Muscle of back (tissue), 3 donors: ENCODE measurements at regions not wholly inside any gene's neighbourhood (a gene's known extent, or its start where the extent isn't known, plus 50 kb on each side); places are given as distances from the start of the nearest gene placed in this dataset.

Experiments used
- DNase-seq, 3 donors: peaks; one replicate each; pipeline versions ENCODE4 v3.0.0 to v3.0.0-alpha.2; 2013

DNA sequence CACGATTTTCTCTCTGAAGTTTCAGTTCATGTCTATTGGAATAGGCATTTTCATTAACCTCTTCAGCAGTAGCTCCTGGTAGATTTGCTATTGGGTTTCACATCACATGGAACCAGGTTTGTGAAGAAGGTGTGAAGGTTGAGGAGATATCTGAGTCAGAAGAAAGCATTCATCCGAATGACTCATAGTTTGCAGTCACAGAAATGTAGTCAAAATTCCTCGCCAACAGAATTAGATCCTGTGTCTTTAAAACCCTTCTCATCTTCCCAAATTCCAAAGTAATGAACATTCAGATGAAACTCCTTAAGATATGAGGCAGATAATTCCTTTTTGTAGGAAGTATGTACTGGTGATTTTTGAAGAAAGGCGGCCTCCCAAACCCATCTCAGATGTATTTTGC is 125.0 kb upstream of the LARGE1 start:
- DNase-seq: no peak

GRCh38 chr22:34055525-34056200 is 135.4 kb upstream of the LARGE1 start:
- DNase-seq: no peak

- DNase-seq: no peak
Observed at GRCh38 chr22:34057726-34058125, 137.4 kb upstream of the LARGE1 start.

- DNase-seq: no peak
Observed at GRCh38 chr22:34064696-34065095, 144.4 kb upstream of the LARGE1 start.

DNA sequence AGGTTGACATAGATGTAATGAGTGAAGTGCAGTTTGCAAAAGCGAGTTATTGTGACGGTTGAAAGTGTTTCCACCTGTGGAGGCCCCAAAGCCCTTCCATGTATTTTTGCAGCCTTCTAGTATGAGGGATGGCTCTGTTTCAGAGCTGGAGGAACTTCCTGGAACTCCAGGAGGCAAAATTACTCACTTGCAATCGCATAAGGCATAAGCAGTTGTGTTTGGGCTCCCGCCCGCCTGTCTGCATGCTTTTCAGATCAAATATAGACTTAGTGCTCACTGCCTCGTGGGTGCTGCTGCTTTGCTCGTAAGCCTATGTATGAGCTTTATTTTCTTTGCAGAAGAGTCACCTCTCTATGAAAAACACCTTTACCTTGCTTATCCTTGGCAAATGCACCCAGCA is 146.8 kb upstream of the LARGE1 start:
- DNase-seq: no peak

- peak in 2 of 3 donors; percentile 5 to 14 for DNase-seq
Observed at GRCh38 chr22:34068001-34068400, 147.7 kb upstream of the LARGE1 start.

- DNase-seq: no peak
Observed at GRCh38 chr22:34070051-34070450, 149.8 kb upstream of the LARGE1 start.

GRCh38 chr22:34070531-34070930 is 150.3 kb upstream of the LARGE1 start:
- no peak for DNase-seq

DNA sequence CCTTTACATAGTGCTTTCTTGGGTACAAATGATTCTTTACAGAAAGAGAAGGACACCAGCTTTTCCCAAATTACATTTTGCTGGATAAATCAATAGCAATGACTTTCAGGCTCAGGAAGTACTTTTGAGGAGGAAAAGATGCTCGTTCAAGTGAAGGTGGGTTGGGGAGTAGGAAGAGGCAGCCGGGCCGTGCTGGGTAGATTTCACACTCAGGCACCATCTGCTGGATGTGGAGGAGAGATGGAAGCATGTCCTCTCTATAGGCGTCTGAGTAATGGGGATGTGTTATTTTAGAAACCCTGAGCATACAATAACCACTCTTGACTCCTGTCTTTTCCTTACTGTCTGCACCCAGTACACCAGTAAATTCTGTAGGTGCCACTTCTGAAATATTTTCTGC is 152.3 kb upstream of the LARGE1 start:
- no peak for DNase-seq

DNA sequence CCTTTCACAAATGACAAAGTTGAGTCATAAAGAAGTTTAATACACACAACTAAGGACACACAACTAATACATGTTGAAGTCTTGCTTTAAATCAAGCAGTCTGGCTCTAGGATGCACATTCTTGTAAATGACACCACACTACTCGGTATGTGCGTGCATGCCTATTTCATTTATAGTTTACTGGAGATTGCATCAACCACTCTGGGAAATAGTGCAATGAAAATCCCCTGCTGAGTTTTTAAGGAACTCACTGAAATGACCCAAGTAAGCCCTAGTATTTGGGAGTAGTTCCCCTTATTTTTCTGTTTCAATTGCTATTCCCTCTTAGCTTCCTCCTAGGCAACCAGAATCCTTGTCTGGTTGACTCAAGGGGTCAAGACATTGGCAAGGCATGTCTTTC is 160.2 kb upstream of the LARGE1 start:
- no peak for DNase-seq

DNA sequence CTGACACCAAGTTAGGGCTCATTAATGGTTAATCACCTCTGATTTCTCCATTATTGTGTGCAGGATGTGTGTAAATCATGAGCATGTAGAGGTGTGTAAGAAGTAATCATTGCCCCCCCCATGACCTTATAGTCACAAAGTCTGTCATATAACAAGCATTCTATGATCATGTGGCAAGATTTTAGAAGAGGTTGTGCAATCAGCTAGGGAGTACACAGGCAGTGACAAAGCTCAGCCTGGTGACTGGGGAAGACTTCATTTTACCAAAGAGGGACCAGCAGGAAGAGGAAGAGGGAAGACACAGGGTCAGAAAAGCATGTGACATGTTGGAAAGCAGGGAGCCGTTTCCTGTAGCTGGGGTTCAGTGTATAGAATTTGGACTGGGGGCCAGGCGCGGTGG is 176.5 kb upstream of the LARGE1 start:
- DNase-seq: no peak

- DNase-seq: no peak
Observed at GRCh38 chr22:34099278-34099677, 179.0 kb upstream of the LARGE1 start.

DNA sequence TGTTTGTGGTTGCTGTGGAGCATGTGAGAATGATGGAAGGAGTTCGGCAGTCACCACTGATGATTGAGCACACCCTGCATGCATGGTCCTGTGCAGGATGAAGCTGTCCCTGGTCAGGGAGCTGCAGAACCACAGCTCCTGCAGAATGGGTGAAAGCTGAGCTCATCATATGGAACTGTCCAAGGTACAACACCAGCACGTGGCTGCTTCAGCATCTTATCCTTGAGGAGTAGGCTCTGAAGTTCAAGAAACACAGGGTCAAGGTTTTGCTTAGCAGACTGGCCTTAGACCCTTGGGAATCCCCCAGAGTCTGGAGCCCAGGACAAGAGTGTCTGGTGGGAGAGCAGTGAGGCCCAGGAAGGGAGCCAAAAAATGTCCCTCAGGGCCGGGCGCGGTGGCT is 182.4 kb upstream of the LARGE1 start:
- DNase-seq: peak in 1 of 3 donors; percentile 2

DNA sequence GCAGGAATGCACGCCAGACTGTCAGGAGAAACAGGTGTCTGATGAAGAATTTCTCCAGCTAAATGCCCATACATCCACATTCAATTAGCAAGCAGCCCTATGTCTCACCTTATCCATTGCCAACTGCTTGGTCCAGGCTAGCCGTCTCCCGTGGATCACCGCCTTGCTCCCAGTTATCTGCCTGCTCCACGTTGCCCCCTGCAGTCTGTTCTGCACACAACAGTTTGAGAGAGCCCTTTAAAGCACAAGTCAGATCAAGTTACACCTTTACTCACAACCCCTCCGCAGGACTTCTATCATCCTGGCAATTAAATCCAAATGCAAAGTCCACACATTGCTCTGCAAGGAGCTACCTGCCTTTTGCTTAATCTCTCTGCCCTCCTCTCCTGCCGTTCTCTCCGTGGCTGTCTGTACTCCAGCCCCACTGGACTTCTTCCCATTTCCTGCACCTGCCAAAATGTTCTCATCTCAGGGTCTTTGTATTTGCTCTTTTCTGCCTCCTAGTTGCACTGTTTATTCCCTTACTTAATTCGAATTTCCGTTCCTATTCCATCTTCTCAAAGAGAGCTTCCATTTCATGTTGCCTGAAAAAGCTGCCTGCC is 185.3 kb upstream of the LARGE1 start:
- DNase-seq: peak; percentile 2 to 23 (median 8)

GRCh38 chr22:34108168-34108567 is 187.9 kb upstream of the LARGE1 start:
- no peak for DNase-seq

GRCh38 chr22:34111210-34111824 is 191.0 kb upstream of the LARGE1 start:
- peak; percentile 6 to 32 (median 13) for DNase-seq

DNA sequence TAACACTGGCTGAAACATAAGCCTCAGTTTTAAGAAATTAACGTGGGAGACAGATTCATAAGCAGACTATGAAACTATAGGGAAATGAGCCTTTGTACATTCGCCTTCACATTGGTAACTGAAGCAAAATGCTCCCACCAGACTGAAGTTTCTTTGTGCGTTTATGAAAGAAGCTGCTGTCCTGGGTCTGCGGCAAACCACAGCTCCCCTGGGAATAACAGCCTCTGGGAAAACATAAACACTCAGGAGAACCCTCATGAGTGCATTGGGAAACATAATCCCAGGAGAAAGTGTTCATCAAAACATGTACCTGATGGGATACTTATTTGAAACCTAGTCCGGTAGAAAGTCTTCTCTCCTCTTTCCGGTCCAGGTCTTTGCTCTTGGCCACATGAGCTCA is 193.1 kb upstream of the LARGE1 start:
- no peak for DNase-seq

GRCh38 chr22:34114406-34114805 is 194.1 kb upstream of the LARGE1 start:
- no peak for DNase-seq

DNA sequence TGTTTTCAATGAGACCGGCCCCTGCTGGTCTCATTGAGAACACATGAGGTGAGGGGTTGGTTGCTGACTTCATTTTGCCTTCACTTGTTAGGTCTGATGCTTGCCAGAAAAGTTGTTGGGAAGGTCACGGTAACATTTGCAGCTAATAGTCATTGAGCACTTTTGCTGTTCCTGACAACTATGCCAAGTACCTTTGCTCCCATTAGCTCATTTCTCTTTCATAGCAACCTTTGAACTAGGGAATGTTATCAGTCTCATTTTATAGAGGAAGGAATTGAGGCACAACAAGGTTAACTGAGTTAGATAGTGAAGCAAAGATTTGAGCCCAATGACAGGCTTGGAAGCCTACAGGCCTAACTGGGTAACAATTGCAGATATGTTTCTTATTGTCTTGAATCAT is 195.4 kb upstream of the LARGE1 start:
- no peak for DNase-seq

- DNase-seq: no peak
Observed at GRCh38 chr22:34116126-34116525, 195.8 kb upstream of the LARGE1 start.

- DNase-seq: no peak
Observed at GRCh38 chr22:34122042-34122441, 201.8 kb upstream of the LARGE1 start.

- DNase-seq: no peak
Observed at GRCh38 chr22:34129691-34130486, 209.6 kb upstream of the LARGE1 start.

- no peak for DNase-seq
Observed at GRCh38 chr22:34135749-34136148, 215.5 kb upstream of the LARGE1 start.
